ENCODE measurements at regions not wholly inside any gene's neighbourhood (a gene's known extent, or its start where the extent isn't known, plus 50 kb on each side); places are given as distances from the start of the nearest gene placed in this dataset.

- Histone ChIP-seq H3K27me3 (ENCODE audit: insufficient read depth, low read depth, low read length) (no peaks in the 10 kb centered on the region), H4K20me1 (ENCODE audit: insufficient read depth) (no peaks in the 10 kb centered on the region), H3K79me2 (replicated peaks; ENCODE audit: insufficient read depth, low read length) (no peaks in the 10 kb centered on the region), H3K9ac (ENCODE audit: low read length) (no peak overlapping the region), H3K36me3 (ENCODE audit: insufficient read depth, low read length) (no peaks in the 10 kb centered on the region), H3K4me3 (ENCODE audit: low read length) (no peak overlapping the region), H3K9me3 (ENCODE audit: low read length) (no peaks in the 10 kb centered on the region), H3K9me2 (ENCODE audit: insufficient read depth, low read length) (no peaks in the 10 kb centered on the region), H3K4me2 (ENCODE audit: low read length) (no peak overlapping the region), H3K27ac (ENCODE audit: low read length) (no peak overlapping the region), H2AFZ (ENCODE audit: low read depth, low read length) (no peak overlapping the region), H3F3A (ENCODE audit: insufficient read depth, low read length, poor library complexity, severe bottlenecking) (no peaks in the 10 kb centered on the region)
- TF ChIP-seq REST (IDR thresholded peaks at IDR 0.05; ENCODE audit: borderline replicate concordance) (no peak), SMC3 (conservative IDR thresholded peaks at IDR 0.05; ENCODE audit: poor library complexity) (no peak), EP300 (conservative IDR thresholded peaks at IDR 0.05; ENCODE audit: poor library complexity, severe bottlenecking) (no peak), RAD21 (conservative IDR thresholded peaks at IDR 0.05) (no peak), TAF1 (IDR thresholded peaks at IDR 0.05; ENCODE audit: low read depth) (no peak), CTCF (IDR thresholded peaks at IDR 0.05; ENCODE audit: poor library complexity, severe bottlenecking) (no peak), EZH2 (IDR thresholded peaks at IDR 0.05; ENCODE audit: borderline replicate concordance, insufficient read depth, low read length, poor library complexity, severe bottlenecking) (no peak), POLR2AphosphoS5 (IDR thresholded peaks at IDR 0.05) (no peak), MXI1 (conservative IDR thresholded peaks at IDR 0.05; ENCODE audit: poor library complexity, severe bottlenecking) (no peak)
Measured at GRCh38 chr2:183269956-183270355, 145.7 kb downstream of the NUP35 start.

GRCh38 chr2:183283209-183283608 is 159.0 kb downstream of the NUP35 start:
- Histone ChIP-seq H3F3A (ENCODE audit: insufficient read depth, low read length, poor library complexity, severe bottlenecking) (no peaks in the 10 kb centered on the region), H2AFZ (ENCODE audit: low read depth, low read length) (no peak overlapping the region), H3K36me3 (ENCODE audit: insufficient read depth, low read length) (no peaks in the 10 kb centered on the region), H3K4me3 (ENCODE audit: low read length) (no peak overlapping the region), H3K9me2 (ENCODE audit: insufficient read depth, low read length) (no peaks in the 10 kb centered on the region), H4K20me1 (ENCODE audit: insufficient read depth) (no peaks in the 10 kb centered on the region), H3K79me2 (replicated peaks; ENCODE audit: insufficient read depth, low read length) (no peaks in the 10 kb centered on the region), H3K27ac (ENCODE audit: low read length) (no peak overlapping the region), H3K4me2 (ENCODE audit: low read length) (no peak overlapping the region), H3K27me3 (ENCODE audit: insufficient read depth, low read depth, low read length) (no peaks in the 10 kb centered on the region), H3K9ac (ENCODE audit: low read length) (no peak overlapping the region), H3K9me3 (ENCODE audit: low read length) (no peaks in the 10 kb centered on the region)
- TF ChIP-seq MXI1 (conservative IDR thresholded peaks at IDR 0.05; ENCODE audit: poor library complexity, severe bottlenecking) (no peak), POLR2AphosphoS5 (IDR thresholded peaks at IDR 0.05) (no peak)

GRCh38 chr2:183284606-183285005 is 160.4 kb downstream of the NUP35 start:
- H3K9me3 ChIP-seq (ENCODE audit: low read length), result no peaks in the 10 kb centered on the region
- H3K9ac ChIP-seq (ENCODE audit: low read length), result no peak overlapping the region
- no peaks in the 10 kb centered on the region for H3K27me3 ChIP-seq (ENCODE audit: insufficient read depth, low read depth, low read length)
- no peaks in the 10 kb centered on the region for H4K20me1 ChIP-seq (ENCODE audit: insufficient read depth)
- no peaks in the 10 kb centered on the region for H3K79me2 ChIP-seq (replicated peaks; ENCODE audit: insufficient read depth, low read length)
- TF ChIP-seq POLR2AphosphoS5 (IDR thresholded peaks at IDR 0.05) (no peak), TAF1 (IDR thresholded peaks at IDR 0.05; ENCODE audit: low read depth) (no peak), CTCF (IDR thresholded peaks at IDR 0.05; ENCODE audit: poor library complexity, severe bottlenecking) (no peak), SMC3 (conservative IDR thresholded peaks at IDR 0.05; ENCODE audit: poor library complexity) (no peak), EZH2 (IDR thresholded peaks at IDR 0.05; ENCODE audit: borderline replicate concordance, insufficient read depth, low read length, poor library complexity, severe bottlenecking) (no peak), EP300 (conservative IDR thresholded peaks at IDR 0.05; ENCODE audit: poor library complexity, severe bottlenecking) (no peak), MXI1 (conservative IDR thresholded peaks at IDR 0.05; ENCODE audit: poor library complexity, severe bottlenecking) (no peak), REST (IDR thresholded peaks at IDR 0.05; ENCODE audit: borderline replicate concordance) (no peak), RAD21 (conservative IDR thresholded peaks at IDR 0.05) (no peak)
- no peaks in the 10 kb centered on the region for H3F3A ChIP-seq (ENCODE audit: insufficient read depth, low read length, poor library complexity, severe bottlenecking)
- no peak overlapping the region for H3K4me3 ChIP-seq (ENCODE audit: low read length)
- H3K27ac ChIP-seq (ENCODE audit: low read length), result no peak overlapping the region
- H3K36me3 ChIP-seq (ENCODE audit: insufficient read depth, low read length), result no peaks in the 10 kb centered on the region
- no peak overlapping the region for H2AFZ ChIP-seq (ENCODE audit: low read depth, low read length)
- no peak overlapping the region for H3K4me2 ChIP-seq (ENCODE audit: low read length)
- H3K9me2 ChIP-seq (ENCODE audit: insufficient read depth, low read length), result no peaks in the 10 kb centered on the region
